GM19328 (cell line): ENCODE measurements at regions not wholly inside any gene's neighbourhood (a gene's known extent, or its start where the extent isn't known, plus 50 kb on each side); places are given as distances from the start of the nearest gene placed in this dataset.
"Not testable (repeated sequence)": the region's sequence is repeated elsewhere in the genome, so short reads cannot be mapped to it uniquely, and the experiment has no call there.

Experiments
- ATAC-seq: cut with Tn5 transposase; IDR thresholded peaks from one replicate; pipeline ENCODE4 v1.9.1; 2021; ENCODE audit warnings: mild to moderate bottlenecking, moderate library complexity; ENCODE audit not compliant: unreplicated experiment

GRCh38 chr7:76735668-76736067, 108.6 kb upstream of the POMZP3 start:
- ATAC-seq = not testable (repeated sequence)

GRCh38 chr7:76728571-76728974, 101.5 kb upstream of the POMZP3 start:
- ATAC-seq = not testable (repeated sequence)

GRCh38 chr7:76723928-76724327, 96.8 kb upstream of the POMZP3 start:
- not testable (repeated sequence) for ATAC-seq

GRCh38 chr7:76716551-76716950, 89.5 kb upstream of the POMZP3 start:
- not testable (repeated sequence) for ATAC-seq

GRCh38 chr7:76712926-76713325, 85.8 kb upstream of the POMZP3 start:
- not testable (repeated sequence) for ATAC-seq

GRCh38 chr7:76711648-76712047, 84.6 kb upstream of the POMZP3 start:
- ATAC-seq = not testable (repeated sequence)

GRCh38 chr7:76709703-76710102, 82.6 kb upstream of the POMZP3 start:
- ATAC-seq = not testable (repeated sequence)

GRCh38 chr7:76708446-76708845, 81.4 kb upstream of the POMZP3 start:
- not testable (repeated sequence) for ATAC-seq

GRCh38 chr7:76703815-76704214, 76.7 kb upstream of the POMZP3 start:
- ATAC-seq = not testable (repeated sequence)

- ATAC-seq = not testable (repeated sequence)
Measured at GRCh38 chr7:76686277-76686676, 59.2 kb upstream of the POMZP3 start.

GRCh38 chr7:76684737-76685136, 57.7 kb upstream of the POMZP3 start:
- not testable (repeated sequence) for ATAC-seq

GRCh38 chr7:76683631-76684030, 56.6 kb upstream of the POMZP3 start:
- ATAC-seq = not testable (repeated sequence)

- not testable (repeated sequence) for ATAC-seq
Measured at GRCh38 chr7:76681810-76682209, 54.7 kb upstream of the POMZP3 start.

GRCh38 chr7:76679174-76679573, 52.1 kb upstream of the POMZP3 start:
- ATAC-seq = not testable (repeated sequence)

GRCh38 chr7:76678500-76678899, 51.4 kb upstream of the POMZP3 start:
- not testable (repeated sequence) for ATAC-seq

GRCh38 chr7:76676890-76677289, 49.8 kb upstream of the POMZP3 start:
- ATAC-seq = not testable (repeated sequence)
